AG10803 (cell line): ENCODE measurements at regions not wholly inside any gene's neighbourhood (a gene's known extent, or its start where the extent isn't known, plus 50 kb on each side); places are given as distances from the start of the nearest gene placed in this dataset.
A peak's percentile ranks its signal among the peaks of the same experiment; 100 is the strongest.

ENCODE experiments used
- DNase-seq: peaks from one replicate; pipeline ENCODE4 v3.0.0; 2010; ENCODE audit warnings: low read depth
- H3K4me3 ChIP-seq: 2 replicates; pipeline ENCODE4 v1.5.1; 2011; ENCODE audit warnings: mild to moderate bottlenecking, low read length, control low read depth
- CTCF ChIP-seq: conservative IDR thresholded peaks from 2 replicates; pipeline ENCODE4 v1.5.1; 2011; ENCODE audit warnings: mild to moderate bottlenecking, low read length, control low read depth, inconsistent platforms

GRCh38 chr6:126701676-126702560, 362.0 kb downstream of the CENPW start:
- no peak for DNase-seq
- H3K4me3 ChIP-seq, result peak overlapping the region; percentile 29
- TF ChIP-seq CTCF, result no peak

GRCh38 chr6:126716032-126716431, 376.1 kb downstream of the CENPW start:
- peak; percentile 72 for DNase-seq
- H3K4me3 ChIP-seq, result no peak overlapping the region
- TF ChIP-seq CTCF, result no peak

- DNase-seq, result no peak
- no peak overlapping the region for H3K4me3 ChIP-seq
- no peak for TF ChIP-seq CTCF
These were observed 377.1 kb downstream of the CENPW start for GRCh38 chr6:126716826-126717509.

GRCh38 chr6:126718600-126719327, 378.8 kb downstream of the CENPW start:
- H3K4me3 ChIP-seq, result no peak overlapping the region
- no peak for TF ChIP-seq CTCF
- no peak for DNase-seq

GRCh38 chr6:126720304-126720703, 380.4 kb downstream of the CENPW start:
- no peak for TF ChIP-seq CTCF
- DNase-seq, result no peak
- H3K4me3 ChIP-seq, result no peak overlapping the region

GRCh38 chr6:126721581-126722160, 381.8 kb downstream of the CENPW start:
- no peak overlapping the region for H3K4me3 ChIP-seq
- TF ChIP-seq CTCF, result no peak
- peak; percentile 94 for DNase-seq
